SU-DHL-6 (cell line): ENCODE measurements at regions not wholly inside any gene's neighbourhood (a gene's known extent, or its start where the extent isn't known, plus 50 kb on each side); places are given as distances from the start of the nearest gene placed in this dataset.

Experiments
- H2AFZ ChIP-seq: fragments of 200-600 bp; sonication (generic); 2 replicates; pipeline ENCODE4 v1.6.1; 2014; ENCODE audit warnings: low read depth, mild to moderate bottlenecking, moderate library complexity, mixed read lengths, antibody characterized with exemption, low read length; ENCODE audit not compliant: severe bottlenecking
- H3F3A ChIP-seq: fragments of 200-600 bp; shearing (Covaris generic); 2 replicates; pipeline ENCODE4 v1.6.0; 2016; ENCODE audit warnings: antibody characterized with exemption, mild to moderate bottlenecking; ENCODE audit not compliant: insufficient read depth
- H3K27ac ChIP-seq: fragments of 200-600 bp; sonication (generic); 2 replicates; pipeline ENCODE4 v1.5.1; 2016; ENCODE audit warnings: low read depth, mild to moderate bottlenecking, low read length, moderate library complexity, mixed read lengths
- H3K27me3 ChIP-seq: fragments of 200-600 bp; sonication (generic), shearing (Covaris generic); 2 replicates; pipeline ENCODE4 v1.6.0; 2014; ENCODE audit warnings: mild to moderate bottlenecking, low read length
- H3K36me3 ChIP-seq: fragments of 200-600 bp; sonication (generic); 2 replicates; pipeline ENCODE4 v1.6.1; 2014; ENCODE audit warnings: mild to moderate bottlenecking, low read length, mixed read lengths
- H3K4me2 ChIP-seq: fragments of 300-600, 200-600 bp; shearing (Covaris generic), sonication (generic); 2 replicates; pipeline ENCODE4 v1.6.0; 2014; ENCODE audit warnings: low read length, low read depth, mild to moderate bottlenecking; ENCODE audit not compliant: poor library complexity, severe bottlenecking
- H3K4me3 ChIP-seq: fragments of 200-600 bp; sonication (generic); 2 replicates; pipeline ENCODE4 v1.5.1; 2014; ENCODE audit warnings: antibody characterized with exemption, low read length, mild to moderate bottlenecking, mixed read lengths; ENCODE audit not compliant: insufficient read depth, poor library complexity, severe bottlenecking
- H3K79me2 ChIP-seq: fragments of 200-600 bp; sonication (generic); 2 replicates; pipeline ENCODE4 v1.6.1; 2014; ENCODE audit warnings: mild to moderate bottlenecking, low read length, moderate library complexity; ENCODE audit not compliant: insufficient read depth
- H3K9ac ChIP-seq: fragments of 200-600 bp; sonication (generic); 2 replicates; pipeline ENCODE4 v1.7.0; 2014; ENCODE audit warnings: mild to moderate bottlenecking, low read length
- H3K9me2 ChIP-seq: fragments of 200-600 bp; sonication (generic); replicated peaks from 2 replicates; pipeline ENCODE4 v1.6.1; 2014; ENCODE audit warnings: low read length; ENCODE audit not compliant: insufficient read depth
- H3K9me3 ChIP-seq: fragments of 200-600 bp; sonication (generic); 2 replicates; pipeline ENCODE4 v1.6.1; 2014; ENCODE audit warnings: low read length, mixed read lengths; ENCODE audit not compliant: insufficient read depth
- H4K20me1 ChIP-seq: fragments of 200-600 bp; sonication (generic); 2 replicates; pipeline ENCODE4 v1.6.1; 2014; ENCODE audit warnings: low read depth, mild to moderate bottlenecking, antibody characterized with exemption, low read length, moderate library complexity, mixed read lengths
- CTCF ChIP-seq: fragments of 200-600 bp; sonication (generic); IDR thresholded peaks from one replicate; pipeline ENCODE4 v1.5.1; 2017; ENCODE audit warnings: antibody characterized with exemption, mild to moderate bottlenecking, low read length, moderate library complexity; ENCODE audit not compliant: insufficient read depth, poor library complexity, severe bottlenecking
- EZH2phosphoT487 ChIP-seq: fragments of 200-600 bp; sonication (generic), shearing (Covaris generic); conservative IDR thresholded peaks from 2 replicates; pipeline ENCODE4 v1.6.1; 2018; ENCODE audit warnings: mild to moderate bottlenecking, antibody characterized with exemption, low read length, moderate library complexity, mixed read lengths

- H3F3A ChIP-seq: no peaks in the 10 kb centered on the region
Measured at GRCh38 chr7:131174855-131175254, 152.8 kb upstream of the MKLN1 start.

GRCh38 chr7:131182446-131183058 is 145.1 kb upstream of the MKLN1 start:
- Histone ChIP-seq H3K4me2 (no peak overlapping the region), H3K36me3 (no peaks in the 10 kb centered on the region), H3K4me3 (no peak overlapping the region), H3K27ac (no peak overlapping the region), H3F3A (no peaks in the 10 kb centered on the region), H3K27me3 (no peaks in the 10 kb centered on the region), H3K9ac (no peak overlapping the region), H3K79me2 (no peaks in the 10 kb centered on the region), H2AFZ (no peak overlapping the region), H4K20me1 (no peaks in the 10 kb centered on the region), H3K9me3 (no peaks in the 10 kb centered on the region), H3K9me2 (no peaks in the 10 kb centered on the region)
- TF ChIP-seq EZH2phosphoT487: no peak

More at GRCh38 chr7:131174855-131175254, 152.8 kb upstream of the MKLN1 start:
- no peak overlapping the region for H3K9ac ChIP-seq
- H3K36me3 ChIP-seq: no peaks in the 10 kb centered on the region
- H2AFZ ChIP-seq: no peak overlapping the region
- no peak overlapping the region for H3K4me2 ChIP-seq
- no peaks in the 10 kb centered on the region for H4K20me1 ChIP-seq
- no peaks in the 10 kb centered on the region for H3K9me3 ChIP-seq
- H3K27me3 ChIP-seq: no peaks in the 10 kb centered on the region
- no peak overlapping the region for H3K4me3 ChIP-seq
- no peaks in the 10 kb centered on the region for H3K9me2 ChIP-seq
- no peaks in the 10 kb centered on the region for H3K79me2 ChIP-seq
- TF ChIP-seq EZH2phosphoT487 (no peak), CTCF (no peak)
- no peak overlapping the region for H3K27ac ChIP-seq

- no peak overlapping the region for H2AFZ ChIP-seq
- H3F3A ChIP-seq: no peaks in the 10 kb centered on the region
- no peak overlapping the region for H3K9ac ChIP-seq
- no peak for TF ChIP-seq CTCF
- no peak for TF ChIP-seq EZH2phosphoT487
- H4K20me1 ChIP-seq: no peaks in the 10 kb centered on the region
- no peak overlapping the region for H3K27ac ChIP-seq
- H3K9me3 ChIP-seq: no peaks in the 10 kb centered on the region
- H3K9me2 ChIP-seq: no peaks in the 10 kb centered on the region
- H3K4me2 ChIP-seq: no peak overlapping the region
- H3K4me3 ChIP-seq: no peak overlapping the region
- no peaks in the 10 kb centered on the region for H3K79me2 ChIP-seq
- no peaks in the 10 kb centered on the region for H3K27me3 ChIP-seq
- H3K36me3 ChIP-seq: no peaks in the 10 kb centered on the region
Measured at GRCh38 chr7:131183072-131183471, 144.6 kb upstream of the MKLN1 start.

- Histone ChIP-seq H3K27ac (no peak overlapping the region), H3K36me3 (no peaks in the 10 kb centered on the region), H3K9ac (no peak overlapping the region), H2AFZ (no peak overlapping the region), H3K79me2 (no peaks in the 10 kb centered on the region), H3K27me3 (no peaks in the 10 kb centered on the region), H3K4me2 (no peak overlapping the region), H3K4me3 (no peak overlapping the region), H3K9me2 (no peaks in the 10 kb centered on the region), H3K9me3 (no peaks in the 10 kb centered on the region), H4K20me1 (no peaks in the 10 kb centered on the region), H3F3A (no peaks in the 10 kb centered on the region)
- TF ChIP-seq CTCF: no peak
- no peak for TF ChIP-seq EZH2phosphoT487
Measured at GRCh38 chr7:131183611-131184119, 144.0 kb upstream of the MKLN1 start.
